GM23248 (cell line): ENCODE measurements at regions not wholly inside any gene's neighbourhood (a gene's known extent, or its start where the extent isn't known, plus 50 kb on each side); places are given as distances from the start of the nearest gene placed in this dataset.

ENCODE experiments used
- EZH2 ChIP-seq: fragments of 200-600 bp; sonication (generic); IDR thresholded peaks from 2 replicates; pipeline ENCODE4 v1.6.1; 2018; ENCODE audit warnings: antibody characterized with exemption, mild to moderate bottlenecking; ENCODE audit not compliant: insufficient read depth, poor library complexity, severe bottlenecking
- EZH2phosphoT487 ChIP-seq: fragments of 200-600 bp; sonication (generic); IDR thresholded peaks from 2 replicates; pipeline ENCODE4 v1.6.1; 2018; ENCODE audit warnings: antibody characterized with exemption, moderate library complexity, mild to moderate bottlenecking, low read depth; ENCODE audit not compliant: insufficient read depth

- TF ChIP-seq EZH2phosphoT487 = no peak
- no peak for TF ChIP-seq EZH2
These were observed 102.9 kb upstream of the SMAD3 start for GRCh38 chr15:66962522-66962921.
